Psoas muscle (tissue), 7 donors: ENCODE measurements at regions not wholly inside any gene's neighbourhood (a gene's known extent, or its start where the extent isn't known, plus 50 kb on each side); places are given as distances from the start of the nearest gene placed in this dataset.

Experiments
- ATAC-seq, 4 donors: fragments of 200-7000 bp; cut with Tn5 transposase; one replicate each; pipeline ENCODE4 v1.9.1; 2020; ENCODE audit warnings: moderate library complexity in 3 of 4, mild to moderate bottlenecking in 2 of 4
- DNase-seq, 2 donors: peaks; one replicate each; pipeline ENCODE4 v3.0.0-alpha.2; 2020
- H3K27ac ChIP-seq: fragments of 200-600 bp; one replicate; pipeline ENCODE4 v1.8.0; 2022
- H3K27me3 ChIP-seq, 3 donors: fragments of 200-600 bp in 1 of 3; one replicate each; pipeline versions ENCODE4 v1.6.1 to v1.8.0; 2013 to 2022; ENCODE audit warnings: low read length in 2 of 3, mild to moderate bottlenecking in 2 of 3, moderate library complexity in 1 of 3; ENCODE audit not compliant: insufficient read depth in 3 of 3
- H3K36me3 ChIP-seq, 2 donors: fragments of 200-600 bp in 1 of 2; one replicate each; pipeline versions ENCODE4 v1.6.1 to v1.8.0; 2013 to 2022; ENCODE audit warnings: low read depth in 1 of 2, mild to moderate bottlenecking in 1 of 2, moderate library complexity in 1 of 2; ENCODE audit not compliant: insufficient read depth in 1 of 2
- H3K4me1 ChIP-seq: fragments of 200-600 bp; one replicate; pipeline ENCODE4 v1.8.0; 2022
- H3K4me3 ChIP-seq: fragments of 200-600 bp; one replicate; pipeline ENCODE4 v1.8.0; 2022; ENCODE audit warnings: mild to moderate bottlenecking
- H3K9me3 ChIP-seq: fragments of 200-600 bp; one replicate; pipeline ENCODE4 v1.8.0; 2022
- CTCF ChIP-seq: fragments of 200-600 bp; IDR thresholded peaks from one replicate; pipeline ENCODE4 v1.8.0; 2022; ENCODE audit warnings: antibody characterized with exemption
- WGBS, 3 donors: extraction: QIAGEN DNeasy Blood & Tissue Kit; methylation state at CpG; one replicate each; pipeline versions ENCODE4 v1.1.6 to v1.1.7; 2013; 5-methylcytosine and 5-hydroxymethylcytosine counted together
- intact Hi-C, 2 donors: fragments of 100-400 bp; cut with DNase I; formaldehyde crosslinking; loops; one replicate each; pipeline versions ENCODE4 v1.11.0 to v1.14.2; 2022
- donor health status: healthy with polysubstance abuse.
- donor health status: DM: no; HTN: no; CAD: no; lungs with moderate emphysema.
- donor health status: Bipolar disorder and iron deficiency.
- donor health status: healthy.
- donor health status: DM: yes; HTN: yes; CAD: no.
- donor health status: DM: no; HTN: no; CAD: no.
- donor health status: DM: yes; HTN: yes; CAD: no.

DNA sequence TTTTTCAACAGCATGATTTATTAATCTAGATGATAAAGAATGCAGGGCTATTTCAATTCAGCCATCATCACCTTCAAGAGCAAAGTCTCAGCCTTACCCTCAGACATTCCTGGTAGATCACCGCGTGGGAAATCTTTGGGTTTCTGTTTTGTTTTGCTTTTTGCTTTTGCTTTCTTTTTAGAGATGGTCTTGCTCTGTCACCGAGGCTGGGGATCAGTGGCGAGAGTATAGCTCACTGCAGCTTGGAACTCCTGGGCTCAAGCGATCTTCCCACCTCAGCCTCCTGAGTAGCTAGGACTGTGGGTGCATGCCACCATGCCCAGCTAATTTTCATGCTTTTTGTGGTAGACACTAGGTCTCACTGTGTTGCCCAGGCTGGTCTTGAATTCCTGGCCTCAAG is 289.7 kb downstream of the AJAP1 start:
- ATAC-seq (no peak), DNase-seq (no peak)
- Histone ChIP-seq H3K9me3 (no peaks in the 10 kb centered on the region), H3K4me1 (no peaks in the 10 kb centered on the region), H3K36me3 (no peaks in the 10 kb centered on the region), H3K27ac (no peak overlapping the region), H3K27me3 (peaks cover 0 to 5% (median 1%) of the 10 kb centered on the region in 3 donors), H3K4me3 (no peak overlapping the region)
- WGBS, 3 donors, result 23 to 52% (median 34%) methylated on average over 5 of the region's 5 CpGs
- TF ChIP-seq CTCF, result no peak
- intact Hi-C loops, result no loop called here

GRCh38 chr1:4939266-4939665 is 284.9 kb downstream of the AJAP1 start:
- no peak for TF ChIP-seq CTCF

GRCh38 chr1:4937876-4938534 is 283.6 kb downstream of the AJAP1 start:
- ATAC-seq (no peak), DNase-seq (no peak)
- TF ChIP-seq CTCF, result no peak
- peaks cover 0 to 1% (median 0%) of the 10 kb centered on the region in 3 donors for H3K27me3 ChIP-seq
- intact Hi-C loops, result no loop called here
- H3K9me3 ChIP-seq, result no peaks in the 10 kb centered on the region
- H3K4me1 ChIP-seq, result no peaks in the 10 kb centered on the region
- H3K4me3 ChIP-seq, result no peak overlapping the region
- H3K27ac ChIP-seq, result no peak overlapping the region
- 89 to 92% (median 90%) methylated on average over 11 of the region's 11 CpGs for WGBS, 3 donors
- no peaks in the 10 kb centered on the region for H3K36me3 ChIP-seq

More at GRCh38 chr1:4939266-4939665, 284.9 kb downstream of the AJAP1 start:
- H3K4me1 ChIP-seq, result no peaks in the 10 kb centered on the region
- intact Hi-C loops, result no loop called here
- no peak overlapping the region for H3K27ac ChIP-seq
- ATAC-seq (no peak), DNase-seq (no peak)
- WGBS, 3 donors, result 77 to 83% (median 81%) methylated on average over 6 of the region's 6 CpGs
- H3K27me3 ChIP-seq, result peaks cover 0 to 1% (median 0%) of the 10 kb centered on the region in 3 donors
- H3K4me3 ChIP-seq, result no peak overlapping the region
- no peaks in the 10 kb centered on the region for H3K9me3 ChIP-seq
- H3K36me3 ChIP-seq, result no peaks in the 10 kb centered on the region

DNA sequence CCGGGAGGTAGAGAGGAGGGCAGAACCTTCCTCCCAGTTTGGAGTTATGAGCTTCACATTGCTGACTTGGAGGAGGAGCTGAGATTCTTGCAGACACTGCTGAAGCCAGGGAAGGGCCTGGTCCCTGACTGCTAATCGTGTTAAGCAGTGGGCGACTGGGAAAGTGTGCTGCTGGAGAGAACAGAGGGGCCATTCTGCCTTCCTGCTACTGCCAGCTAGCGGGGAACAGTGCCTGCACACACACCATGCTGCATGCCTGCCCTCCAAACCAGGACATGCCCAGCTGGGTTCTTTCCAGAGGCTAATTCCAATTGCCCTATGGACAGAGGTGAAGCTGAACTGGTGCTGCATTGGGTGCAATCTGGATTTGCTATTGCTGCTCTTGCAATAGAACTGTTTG is 281.4 kb downstream of the AJAP1 start:
- TF ChIP-seq CTCF, result no peak
- Histone ChIP-seq H3K9me3 (no peaks in the 10 kb centered on the region), H3K27ac (no peak overlapping the region), H3K4me3 (no peak overlapping the region), H3K4me1 (no peaks in the 10 kb centered on the region), H3K36me3 (no peaks in the 10 kb centered on the region), H3K27me3 (no peaks in the 10 kb centered on the region)
- no peak for ATAC-seq
- 19 to 53% (median 41%) methylated on average over 4 of the region's 4 CpGs for WGBS, 3 donors
- intact Hi-C loops, result no loop called here
- DNase-seq, result no peak

DNA sequence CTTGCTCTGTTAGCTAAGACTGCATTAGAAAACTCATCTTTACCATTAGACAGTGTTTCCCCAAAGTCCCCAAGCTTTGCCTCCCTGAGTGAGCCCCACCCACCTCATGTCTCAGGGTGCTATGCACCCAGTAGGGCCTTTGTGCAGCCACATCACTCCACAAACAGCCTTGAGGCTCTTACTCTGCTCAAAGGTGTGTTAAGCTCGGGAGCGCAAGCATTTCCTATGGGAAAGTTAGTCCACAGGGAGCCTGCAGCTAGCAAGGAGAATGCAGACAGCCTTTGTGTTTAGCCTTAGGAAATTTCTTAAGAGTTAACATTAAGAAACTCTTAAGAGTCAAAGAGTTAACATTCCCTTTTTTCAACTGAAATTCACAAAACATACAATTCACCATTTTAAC is 278.8 kb downstream of the AJAP1 start:
- no peaks in the 10 kb centered on the region for H3K9me3 ChIP-seq
- ATAC-seq (no peak), DNase-seq (no peak)
- H3K27me3 ChIP-seq, result no peaks in the 10 kb centered on the region
- H3K4me1 ChIP-seq, result no peaks in the 10 kb centered on the region
- WGBS, 3 donors, result 83 to 94% (median 84%) methylated on average over 2 of the region's 2 CpGs
- no peak overlapping the region for H3K4me3 ChIP-seq
- no peak overlapping the region for H3K27ac ChIP-seq
- no peak for TF ChIP-seq CTCF
- intact Hi-C loops, result no loop called here
- H3K36me3 ChIP-seq, result no peaks in the 10 kb centered on the region
